Ascending aorta (tissue), 2 donors: ENCODE measurements at regions not wholly inside any gene's neighbourhood (a gene's known extent, or its start where the extent isn't known, plus 50 kb on each side); places are given as distances from the start of the nearest gene placed in this dataset.

Source experiments
- DNase-seq, 2 donors: peaks; one replicate each; pipeline ENCODE4 v3.0.0-alpha.2; 2019; ENCODE audit warnings: low spot score in 2 of 2
- H3K27ac ChIP-seq, 2 donors: fragments of 200-600 bp; sonication (generic); one replicate each; pipeline ENCODE4 v1.5.1; 2016 to 2017; ENCODE audit warnings: mild to moderate bottlenecking in 1 of 2
- H3K27me3 ChIP-seq: fragments of 200-600 bp; sonication (generic); one replicate; pipeline ENCODE4 v1.5.1; 2017
- H3K36me3 ChIP-seq, 2 donors: fragments of 200-600 bp; sonication (generic); one replicate each; pipeline ENCODE4 v1.5.1; 2016
- H3K4me1 ChIP-seq, 2 donors: fragments of 200-600 bp; sonication (generic); one replicate each; pipeline ENCODE4 v1.5.1; 2016 to 2017; ENCODE audit warnings: mild to moderate bottlenecking in 1 of 2
- H3K4me3 ChIP-seq, 2 donors: fragments of 200-600 bp; sonication (generic); one replicate each; pipeline ENCODE4 v1.5.1; 2016 to 2017; ENCODE audit warnings: mild to moderate bottlenecking in 1 of 2
- H3K9me3 ChIP-seq, 2 donors: fragments of 200-600 bp; sonication (generic); one replicate each; pipeline ENCODE4 v1.5.1; 2016
- intact Hi-C: fragments of 100-400 bp; cut with DNase I; formaldehyde crosslinking; loops from one replicate; pipeline ENCODE4 v1.15.1; 2023
- TF ChIP-seq, protein P1 (sequence below), 3 experiments: fragments of 200-600 bp in 2 of 3; fragments of 450-650 bp in 1 of 3; sonication (generic) in 2 of 3; IDR thresholded peaks; one replicate each; pipeline ENCODE4 v1.5.1; 2016 to 2019; ENCODE audit warnings: antibody characterized with exemption in 3 of 3, mild to moderate bottlenecking in 1 of 3, moderate library complexity in 1 of 3

GRCh38 chr1:221335161-221336101, 406.5 kb downstream of the DUSP10 start:
- H3K4me3 ChIP-seq, result peak overlapping the region in 1 of 2 donors; percentile 1
- TF ChIP-seq, protein P1, sequence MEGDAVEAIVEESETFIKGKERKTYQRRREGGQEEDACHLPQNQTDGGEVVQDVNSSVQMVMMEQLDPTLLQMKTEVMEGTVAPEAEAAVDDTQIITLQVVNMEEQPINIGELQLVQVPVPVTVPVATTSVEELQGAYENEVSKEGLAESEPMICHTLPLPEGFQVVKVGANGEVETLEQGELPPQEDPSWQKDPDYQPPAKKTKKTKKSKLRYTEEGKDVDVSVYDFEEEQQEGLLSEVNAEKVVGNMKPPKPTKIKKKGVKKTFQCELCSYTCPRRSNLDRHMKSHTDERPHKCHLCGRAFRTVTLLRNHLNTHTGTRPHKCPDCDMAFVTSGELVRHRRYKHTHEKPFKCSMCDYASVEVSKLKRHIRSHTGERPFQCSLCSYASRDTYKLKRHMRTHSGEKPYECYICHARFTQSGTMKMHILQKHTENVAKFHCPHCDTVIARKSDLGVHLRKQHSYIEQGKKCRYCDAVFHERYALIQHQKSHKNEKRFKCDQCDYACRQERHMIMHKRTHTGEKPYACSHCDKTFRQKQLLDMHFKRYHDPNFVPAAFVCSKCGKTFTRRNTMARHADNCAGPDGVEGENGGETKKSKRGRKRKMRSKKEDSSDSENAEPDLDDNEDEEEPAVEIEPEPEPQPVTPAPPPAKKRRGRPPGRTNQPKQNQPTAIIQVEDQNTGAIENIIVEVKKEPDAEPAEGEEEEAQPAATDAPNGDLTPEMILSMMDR (IDR thresholded peaks at IDR 0.05), result no peak
- no peak for DNase-seq
- H3K4me1 ChIP-seq, result peaks cover 6 to 28% of the 10 kb centered on the region in 2 donors
- no peaks in the 10 kb centered on the region for H3K36me3 ChIP-seq
- peak overlapping the region in 1 of 2 donors; percentile 67 for H3K27ac ChIP-seq
- peaks cover 4 to 15% of the 10 kb centered on the region in 2 donors for H3K9me3 ChIP-seq
- H3K27me3 ChIP-seq, result no peaks in the 10 kb centered on the region
- intact Hi-C loops, result no loop called here

DNA sequence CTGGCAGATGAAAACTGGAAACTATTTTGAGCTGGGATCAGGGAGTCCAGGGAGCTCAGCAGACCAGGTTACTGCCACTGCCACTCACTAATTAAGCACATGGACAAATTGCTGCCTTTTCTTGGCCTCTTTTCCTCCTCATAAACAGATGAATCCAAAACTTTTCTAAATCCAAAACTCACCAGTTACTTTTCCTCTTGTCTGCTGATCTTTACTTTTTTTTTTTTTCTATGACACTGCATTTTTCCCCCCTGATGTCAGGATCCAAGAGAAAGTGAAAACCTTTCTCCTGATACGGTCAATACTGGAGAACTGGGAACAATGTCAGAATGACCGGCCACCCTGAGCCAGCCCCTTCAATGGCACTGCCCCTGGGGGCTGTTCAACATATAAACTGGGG, 405.8 kb downstream of the DUSP10 start:
- no peaks in the 10 kb centered on the region for H3K36me3 ChIP-seq
- intact Hi-C loops, result no loop called here
- no peak for DNase-seq

GRCh38 chr1:221337106-221337505, 404.8 kb downstream of the DUSP10 start:
- Histone ChIP-seq H3K36me3 (no peaks in the 10 kb centered on the region), H3K4me1 (peaks cover 6 to 28% of the 10 kb centered on the region in 2 donors), H3K4me3 (no peak overlapping the region), H3K27ac (peak overlapping the region in 1 of 2 donors; percentile 14), H3K9me3 (peaks cover 1 to 2% of the 10 kb centered on the region in 2 donors), H3K27me3 (no peaks in the 10 kb centered on the region)
- DNase-seq, result no peak
- TF ChIP-seq, protein P1 (IDR thresholded peaks at IDR 0.05), result no peak
- intact Hi-C loops, result no loop called here

More for the DNA sequence above, 405.8 kb downstream of the DUSP10 start:
- peaks cover 6 to 28% of the 10 kb centered on the region in 2 donors for H3K4me1 ChIP-seq
- peaks cover 4 to 12% of the 10 kb centered on the region in 2 donors for H3K9me3 ChIP-seq
- H3K4me3 ChIP-seq, result peak overlapping the region in 1 of 2 donors; percentile 1
- TF ChIP-seq, protein P1 (IDR thresholded peaks at IDR 0.05), result no peak
- H3K27ac ChIP-seq, result peak overlapping the region in 1 of 2 donors; percentile 39
- H3K27me3 ChIP-seq, result no peaks in the 10 kb centered on the region

- TF ChIP-seq, protein P1 (IDR thresholded peaks at IDR 0.05), result no peak
- intact Hi-C loops, result no loop called here
- Histone ChIP-seq H3K36me3 (no peaks in the 10 kb centered on the region), H3K4me3 (no peak overlapping the region), H3K27me3 (no peaks in the 10 kb centered on the region), H3K4me1 (no peaks in the 10 kb centered on the region), H3K27ac (no peak overlapping the region), H3K9me3 (no peaks in the 10 kb centered on the region)
- DNase-seq, result no peak
These were observed 398.8 kb downstream of the DUSP10 start for GRCh38 chr1:221343136-221343535.

- Histone ChIP-seq H3K4me3 (no peak overlapping the region), H3K27ac (no peak overlapping the region), H3K9me3 (no peaks in the 10 kb centered on the region), H3K36me3 (no peaks in the 10 kb centered on the region), H3K27me3 (no peaks in the 10 kb centered on the region), H3K4me1 (no peaks in the 10 kb centered on the region)
- intact Hi-C loops, result no loop called here
- TF ChIP-seq, protein P1 (IDR thresholded peaks at IDR 0.05), result no peak
- DNase-seq, result no peak
These were observed 398.3 kb downstream of the DUSP10 start for GRCh38 chr1:221343607-221344006.
